CD4-positive, alpha-beta T cell treated with Interleukin-1 beta for 1 hour (primary cell): ENCODE measurements at regions not wholly inside any gene's neighbourhood (a gene's known extent, or its start where the extent isn't known, plus 50 kb on each side); places are given as distances from the start of the nearest gene placed in this dataset.

Experiments
- DNase-seq, 2 donors: peaks; one replicate each; pipeline ENCODE4 v3.0.0-alpha.2; 2020 to 2022

DNA sequence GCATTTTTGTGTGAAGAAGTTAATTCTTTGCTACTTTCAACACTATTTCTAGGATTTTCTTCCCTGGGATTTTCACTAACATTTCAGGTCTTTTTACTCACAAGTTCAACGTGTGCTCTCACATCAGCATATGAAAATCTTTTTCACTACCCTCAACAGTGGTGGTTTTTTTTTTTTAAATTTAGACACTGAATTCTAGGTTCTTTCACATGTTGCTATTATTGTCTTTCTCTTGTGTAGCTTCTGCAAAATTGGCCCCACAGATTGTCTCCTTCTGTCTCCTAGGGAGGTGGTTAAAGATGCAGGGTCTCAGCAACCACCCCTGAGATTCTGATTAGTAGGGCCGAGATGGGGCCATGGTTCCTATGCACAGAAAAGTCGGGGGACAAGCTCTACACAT lies 165.0 kb upstream of the GPR26 start:
- no peak for DNase-seq

- no peak for DNase-seq
Observed at GRCh38 chr10:123502983-123503382, 163.2 kb upstream of the GPR26 start.

GRCh38 chr10:123506455-123506854 lies 159.7 kb upstream of the GPR26 start:
- DNase-seq: no peak

DNA sequence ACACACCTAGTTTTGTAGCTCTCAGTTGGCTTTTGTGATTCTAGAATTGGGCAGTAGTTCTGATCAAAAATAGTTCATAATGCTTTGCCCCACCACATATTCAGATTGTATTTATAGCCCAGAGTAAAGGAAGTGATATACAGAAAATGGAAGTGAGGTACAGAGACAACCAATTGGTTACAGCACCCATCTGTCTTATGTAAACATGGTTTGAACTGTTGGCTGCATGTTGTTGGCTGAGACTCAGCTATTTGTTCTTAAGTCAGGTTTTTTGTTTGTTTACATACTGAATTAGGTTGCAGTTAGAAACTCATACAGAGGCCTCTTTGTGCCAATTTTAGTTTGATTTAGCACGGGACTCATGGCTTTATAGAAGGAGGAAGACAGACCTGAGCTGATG lies 158.9 kb upstream of the GPR26 start:
- no peak for DNase-seq

DNA sequence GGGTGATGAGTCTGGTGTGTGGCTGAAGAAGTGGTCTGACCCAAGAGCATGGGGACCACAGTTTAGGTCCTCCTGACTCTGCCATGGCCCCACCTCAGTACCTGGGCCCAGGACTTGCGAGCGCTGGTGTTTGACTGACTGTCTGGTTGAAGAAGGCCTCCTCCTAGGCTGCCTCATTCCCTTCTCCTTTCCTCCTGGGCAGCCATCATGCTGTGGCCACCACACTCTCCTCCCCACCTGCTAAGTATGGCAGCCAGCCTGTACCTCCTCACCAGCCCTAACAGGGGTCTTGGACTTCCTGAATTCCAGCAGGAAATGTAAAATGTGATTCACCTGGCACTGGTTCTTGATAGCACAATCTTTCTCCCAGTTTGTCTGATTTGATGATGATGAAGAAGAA lies 156.8 kb upstream of the GPR26 start:
- no peak for DNase-seq

DNA sequence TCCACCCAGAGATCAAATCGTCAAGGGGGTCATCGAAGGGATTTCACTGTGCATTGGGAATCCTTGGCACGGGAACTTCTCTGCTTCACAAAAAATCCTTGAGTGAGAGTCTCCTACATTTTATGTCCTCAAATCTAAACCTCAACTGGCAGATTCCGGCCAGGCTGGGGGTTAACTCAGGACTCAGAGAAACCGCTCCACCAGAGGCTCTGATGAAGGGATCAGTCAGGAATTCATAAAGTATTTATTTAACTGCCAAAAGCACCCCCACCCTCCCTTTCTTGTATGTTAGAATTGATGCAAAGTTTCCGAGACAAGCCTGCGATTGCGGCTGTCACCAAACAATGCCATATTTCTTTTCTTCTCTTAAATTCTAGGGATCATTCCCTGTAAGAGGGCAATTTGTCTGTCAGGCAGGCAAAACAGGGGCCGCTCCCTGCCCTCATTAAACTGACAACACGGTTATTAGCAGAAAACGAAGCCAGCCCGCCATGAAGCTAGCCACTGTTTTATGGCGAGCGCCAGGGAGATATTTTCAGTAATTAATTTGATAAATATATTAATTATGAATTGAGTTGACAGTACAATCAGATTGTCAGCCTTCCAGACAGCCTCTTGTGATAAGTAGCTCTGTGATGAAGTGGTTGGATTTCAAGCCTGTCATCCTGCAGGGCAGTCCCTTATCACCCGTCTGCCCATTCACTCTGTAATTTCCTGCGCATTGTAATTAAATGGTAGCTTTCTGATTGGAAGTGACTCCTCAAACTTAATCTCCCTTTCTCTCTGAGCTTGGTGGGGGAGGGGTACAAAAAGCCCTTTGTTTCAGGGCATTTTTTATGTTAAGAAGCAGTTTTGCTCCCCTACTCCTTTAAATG lies 153.0 kb upstream of the GPR26 start:
- DNase-seq: no peak

- no peak for DNase-seq
Observed at GRCh38 chr10:123513870-123514269, 152.3 kb upstream of the GPR26 start.

DNA sequence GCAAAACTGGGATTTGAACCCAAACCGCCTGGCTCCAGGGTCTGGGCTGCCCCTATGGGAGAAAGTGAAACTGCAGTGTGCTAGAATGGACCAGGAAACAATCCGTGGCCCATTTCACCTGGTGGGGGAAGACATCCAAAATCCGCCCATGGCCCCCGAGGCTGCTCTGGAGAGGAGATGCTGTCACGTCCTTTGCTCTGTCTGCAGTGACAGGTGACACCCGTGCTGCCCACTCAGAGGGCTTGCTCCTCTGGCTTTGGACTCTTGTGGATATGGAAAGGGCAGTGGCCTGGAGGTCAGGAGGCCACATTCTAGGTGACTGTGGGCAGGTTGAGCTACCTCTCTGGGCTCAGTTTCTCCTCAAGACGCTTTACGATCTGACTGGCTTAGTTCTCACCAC lies 151.2 kb upstream of the GPR26 start:
- no peak for DNase-seq

- DNase-seq: no peak
Observed at GRCh38 chr10:123515661-123516060, 150.5 kb upstream of the GPR26 start.

- DNase-seq: no peak
Observed at GRCh38 chr10:123516291-123516690, 149.9 kb upstream of the GPR26 start.

GRCh38 chr10:123517426-123517825 lies 148.7 kb upstream of the GPR26 start:
- DNase-seq: no peak

GRCh38 chr10:123517901-123518300 lies 148.3 kb upstream of the GPR26 start:
- DNase-seq: no peak

- DNase-seq: no peak
Observed at GRCh38 chr10:123518765-123519164, 147.4 kb upstream of the GPR26 start.

DNA sequence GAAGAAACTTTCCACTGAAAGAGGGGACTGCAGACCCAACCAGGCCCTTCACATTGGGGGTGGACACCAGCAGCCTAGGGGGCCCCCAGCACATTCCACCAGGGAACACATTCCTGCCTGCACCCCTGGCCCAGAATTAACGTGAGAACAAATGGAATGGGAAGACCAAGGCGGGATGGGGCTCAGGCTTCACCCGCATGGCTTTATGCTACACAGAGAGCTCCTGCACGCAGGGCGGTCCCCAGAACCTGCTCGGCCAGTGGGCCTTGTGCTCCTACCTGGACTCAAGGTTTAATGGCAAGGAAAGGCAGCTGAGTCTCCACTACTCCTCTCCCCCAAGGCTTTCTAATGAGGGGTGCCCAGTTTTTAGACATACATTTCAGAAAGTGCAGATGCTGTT lies 146.3 kb upstream of the GPR26 start:
- no peak for DNase-seq

- no peak for DNase-seq
Observed at GRCh38 chr10:123521076-123521475, 145.1 kb upstream of the GPR26 start.

GRCh38 chr10:123521556-123521955 lies 144.6 kb upstream of the GPR26 start:
- no peak for DNase-seq

DNA sequence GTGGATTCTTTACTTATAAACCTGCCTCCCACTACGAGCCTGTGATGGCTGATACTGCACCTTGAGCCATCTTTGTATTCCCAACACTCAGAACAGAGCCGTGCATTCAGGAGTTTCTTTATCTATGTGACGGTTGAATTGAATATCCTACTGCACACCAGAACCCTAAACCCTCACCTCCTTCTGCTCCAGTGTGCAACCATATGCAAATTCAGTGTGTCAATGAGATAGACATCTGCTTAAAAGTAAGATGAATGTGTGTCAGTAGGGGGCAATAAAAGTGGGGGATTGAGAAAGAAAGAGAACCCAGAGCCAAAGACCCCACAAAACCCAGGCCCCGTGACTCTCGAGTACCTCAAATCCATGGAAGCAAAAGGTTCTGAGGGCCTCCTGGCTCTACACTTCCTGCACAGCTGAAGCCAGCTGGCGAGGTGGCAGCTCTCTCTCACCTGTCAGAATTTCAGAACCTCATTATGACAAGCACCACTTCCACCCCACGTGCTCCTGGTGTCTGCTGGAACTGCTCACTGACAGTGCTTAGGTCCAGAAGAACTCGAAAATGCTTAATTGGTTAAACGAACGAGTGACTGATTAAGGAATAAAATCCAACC lies 143.3 kb upstream of the GPR26 start:
- DNase-seq: no peak

- no peak for DNase-seq
Observed at GRCh38 chr10:123523833-123524232, 142.3 kb upstream of the GPR26 start.

DNA sequence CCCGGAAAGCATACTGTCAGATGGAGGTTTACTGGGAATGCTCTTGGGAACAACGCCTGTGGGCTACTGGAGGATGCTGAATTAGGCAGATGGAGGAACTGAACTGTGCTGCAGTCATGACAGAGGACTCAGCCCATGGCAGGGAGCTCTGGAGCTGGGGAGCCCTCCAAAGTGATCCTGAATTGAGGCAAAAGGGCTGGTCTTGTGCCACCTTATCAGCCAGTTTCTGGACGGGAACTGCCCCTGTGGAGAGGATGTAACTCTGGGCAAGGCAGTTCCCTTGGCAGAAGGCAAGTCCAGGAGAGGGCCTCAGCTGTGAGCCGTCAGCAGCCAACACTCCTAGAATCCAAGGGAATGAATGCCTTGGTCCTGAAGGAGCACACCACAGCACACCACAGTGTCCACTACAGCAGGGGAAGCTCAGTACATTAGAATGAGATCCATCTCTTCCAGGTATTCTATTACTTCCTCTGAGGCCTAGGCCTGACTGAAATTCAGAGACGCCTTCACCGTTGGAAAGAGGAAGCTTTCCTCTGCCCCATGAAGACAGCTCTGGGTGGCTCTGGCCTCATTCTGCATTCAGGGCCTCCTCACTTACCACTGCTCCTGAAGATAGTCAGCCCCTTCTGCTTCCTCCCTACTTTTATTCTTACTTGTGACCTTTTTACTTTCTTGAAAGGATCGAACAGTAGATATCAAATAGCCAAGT lies 139.6 kb upstream of the GPR26 start:
- DNase-seq: no peak

GRCh38 chr10:123527151-123527550 lies 139.0 kb upstream of the GPR26 start:
- no peak for DNase-seq

DNA sequence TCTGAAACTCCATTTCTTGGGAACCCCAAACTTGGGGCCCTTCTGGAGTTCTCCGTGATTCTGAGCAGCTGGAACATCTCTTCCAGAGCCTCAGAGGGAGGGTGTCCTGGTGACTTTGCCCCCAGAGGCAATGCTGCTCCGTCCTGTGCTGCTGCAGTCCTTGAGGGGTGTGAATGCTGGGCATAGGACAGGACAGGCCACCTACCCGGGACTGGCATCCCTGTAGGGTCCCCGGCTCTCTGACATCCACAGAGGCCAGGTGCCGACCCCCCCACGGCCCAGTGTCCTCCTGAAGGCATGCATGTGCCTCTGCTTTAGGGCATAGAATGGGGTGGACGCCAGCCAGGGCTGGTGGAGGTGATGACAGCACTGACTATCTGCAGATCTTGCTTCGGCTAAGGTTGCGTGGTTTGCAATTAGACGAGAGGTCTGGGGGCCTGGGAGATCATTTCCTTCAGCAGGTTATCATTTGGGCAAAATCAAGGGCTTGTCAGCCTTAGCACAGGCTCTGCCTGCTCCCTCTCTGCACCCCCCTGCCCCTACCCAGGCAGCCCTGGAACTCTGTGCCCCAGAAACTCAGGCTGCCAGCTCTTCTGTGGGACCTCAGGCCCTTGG lies 136.9 kb upstream of the GPR26 start:
- DNase-seq: no peak

- DNase-seq: no peak
Observed at GRCh38 chr10:123530166-123530870, 135.8 kb upstream of the GPR26 start.

DNA sequence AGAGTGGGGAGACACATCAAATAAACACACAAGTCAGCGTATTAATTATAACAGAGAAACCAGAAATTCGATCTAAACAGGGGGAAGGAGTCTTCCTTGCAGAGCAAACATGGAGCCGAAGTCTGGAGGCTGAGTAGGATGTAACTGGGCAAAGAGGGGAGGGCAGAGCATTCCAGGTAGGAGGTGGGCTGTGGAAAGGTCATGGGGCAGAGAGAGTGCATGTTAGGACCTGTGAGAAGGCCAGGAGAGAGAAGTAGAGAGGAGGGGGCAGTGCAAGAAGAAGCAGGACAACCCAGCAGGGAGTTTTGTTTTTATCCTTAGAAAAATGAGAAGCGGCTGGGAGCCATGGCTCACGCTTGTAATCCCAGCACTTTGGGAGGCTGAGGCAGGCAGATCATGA lies 130.8 kb upstream of the GPR26 start:
- no peak for DNase-seq
